GM12864 (cell line): ENCODE measurements at regions not wholly inside any gene's neighbourhood (a gene's known extent, or its start where the extent isn't known, plus 50 kb on each side); places are given as distances from the start of the nearest gene placed in this dataset.

ENCODE experiments used
- DNase-seq: peaks from one replicate; pipeline ENCODE4 v3.0.0-alpha.2; 2011; ENCODE audit warnings: low read depth
- H3K4me3 ChIP-seq: 2 replicates; pipeline ENCODE4 v1.5.1; 2011; ENCODE audit warnings: mild to moderate bottlenecking, low read depth, low read length, control low read depth
- TF ChIP-seq, protein P1 (sequence below): IDR thresholded peaks from 2 replicates; pipeline ENCODE4 v1.5.1; 2011; ENCODE audit warnings: low read depth, mild to moderate bottlenecking, moderate library complexity, low read length, control low read depth, inconsistent platforms; ENCODE audit errors: missing control alignments

DNA sequence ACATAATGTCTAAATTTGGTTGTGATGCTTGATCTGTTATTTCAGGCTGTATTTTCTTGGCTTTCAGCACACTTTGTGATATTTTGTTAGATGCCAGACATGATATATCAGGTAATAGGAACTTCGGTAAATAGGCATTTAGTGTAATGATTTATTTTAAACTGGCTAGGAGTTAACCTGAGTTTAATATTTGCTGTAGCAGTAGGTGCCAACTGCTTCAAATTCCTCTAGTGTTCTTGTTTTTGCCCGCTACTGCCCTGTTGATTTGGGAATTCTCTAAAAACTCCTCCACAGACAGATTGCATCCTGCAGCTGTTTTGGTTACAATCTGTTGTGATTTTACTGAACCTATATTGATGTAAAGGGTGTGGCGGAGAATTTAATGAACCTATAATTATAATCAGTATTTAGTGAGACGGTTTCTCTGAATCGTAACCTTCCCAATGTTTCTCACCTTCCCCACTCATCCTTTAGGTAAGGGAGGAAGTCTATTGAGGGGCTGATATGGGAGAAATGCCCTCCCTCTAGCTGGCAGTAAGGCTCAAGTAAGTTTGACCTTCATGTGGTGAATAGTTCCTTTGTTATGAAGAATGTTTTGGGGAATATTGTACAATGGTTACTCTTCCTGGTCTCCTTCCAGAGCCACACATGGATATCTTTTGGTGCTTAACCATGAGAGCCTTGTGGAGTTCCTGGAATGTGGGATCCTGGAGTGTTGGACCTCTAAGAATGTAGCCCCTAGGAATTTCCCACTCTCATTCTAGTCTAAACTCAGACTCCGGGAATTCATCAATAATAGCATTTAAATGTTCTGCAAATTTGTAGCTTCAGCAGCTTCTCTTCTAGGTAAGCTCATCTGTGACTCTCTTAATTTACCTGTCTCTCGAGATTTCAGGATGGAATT is 634.1 kb downstream of the FSCB start:
- TF ChIP-seq, protein P1, sequence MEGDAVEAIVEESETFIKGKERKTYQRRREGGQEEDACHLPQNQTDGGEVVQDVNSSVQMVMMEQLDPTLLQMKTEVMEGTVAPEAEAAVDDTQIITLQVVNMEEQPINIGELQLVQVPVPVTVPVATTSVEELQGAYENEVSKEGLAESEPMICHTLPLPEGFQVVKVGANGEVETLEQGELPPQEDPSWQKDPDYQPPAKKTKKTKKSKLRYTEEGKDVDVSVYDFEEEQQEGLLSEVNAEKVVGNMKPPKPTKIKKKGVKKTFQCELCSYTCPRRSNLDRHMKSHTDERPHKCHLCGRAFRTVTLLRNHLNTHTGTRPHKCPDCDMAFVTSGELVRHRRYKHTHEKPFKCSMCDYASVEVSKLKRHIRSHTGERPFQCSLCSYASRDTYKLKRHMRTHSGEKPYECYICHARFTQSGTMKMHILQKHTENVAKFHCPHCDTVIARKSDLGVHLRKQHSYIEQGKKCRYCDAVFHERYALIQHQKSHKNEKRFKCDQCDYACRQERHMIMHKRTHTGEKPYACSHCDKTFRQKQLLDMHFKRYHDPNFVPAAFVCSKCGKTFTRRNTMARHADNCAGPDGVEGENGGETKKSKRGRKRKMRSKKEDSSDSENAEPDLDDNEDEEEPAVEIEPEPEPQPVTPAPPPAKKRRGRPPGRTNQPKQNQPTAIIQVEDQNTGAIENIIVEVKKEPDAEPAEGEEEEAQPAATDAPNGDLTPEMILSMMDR, result no peak
- DNase-seq, result no peak
- H3K4me3 ChIP-seq, result no peak overlapping the region

DNA sequence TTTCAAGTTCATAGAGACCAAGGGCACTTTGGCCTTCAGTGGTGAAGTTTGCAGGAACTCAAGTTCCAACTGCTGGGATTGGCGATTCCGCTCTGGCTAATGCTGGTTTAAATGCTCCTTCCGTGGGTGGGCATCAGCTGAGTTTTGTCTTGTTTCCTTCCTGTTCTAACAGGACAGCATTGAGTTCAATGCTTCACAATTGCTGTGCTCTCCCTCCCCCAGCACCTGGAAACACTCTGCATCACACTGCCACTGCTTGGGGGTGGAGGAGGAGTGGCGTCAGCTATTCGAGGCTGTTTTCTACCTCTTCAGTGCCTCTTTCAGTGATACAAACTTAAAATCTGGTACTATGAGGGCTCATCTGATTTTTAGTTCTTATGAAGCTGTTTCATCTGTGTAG is 634.9 kb downstream of the FSCB start:
- no peak for DNase-seq
- TF ChIP-seq, protein P1, result no peak
- no peak overlapping the region for H3K4me3 ChIP-seq

DNA sequence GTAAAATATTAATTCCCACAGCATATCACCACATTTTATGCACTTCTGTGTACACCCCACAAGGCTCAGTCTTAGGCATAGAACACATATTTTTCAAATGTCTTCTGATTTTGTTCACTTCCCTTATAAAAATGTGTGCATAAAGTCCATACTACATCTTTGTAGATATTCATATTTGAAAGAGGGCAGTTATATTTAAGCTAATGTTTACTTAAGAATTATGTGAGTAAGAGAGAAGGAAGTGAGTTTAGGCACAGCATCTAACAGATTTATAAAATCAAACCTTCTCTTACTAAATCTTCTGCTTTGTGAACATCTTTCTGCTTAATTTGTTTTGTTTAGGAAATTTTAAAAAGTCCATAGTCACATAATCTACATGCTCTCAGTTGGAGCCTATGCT is 648.1 kb downstream of the FSCB start:
- no peak overlapping the region for H3K4me3 ChIP-seq
- DNase-seq, result no peak
- TF ChIP-seq, protein P1, result no peak

DNA sequence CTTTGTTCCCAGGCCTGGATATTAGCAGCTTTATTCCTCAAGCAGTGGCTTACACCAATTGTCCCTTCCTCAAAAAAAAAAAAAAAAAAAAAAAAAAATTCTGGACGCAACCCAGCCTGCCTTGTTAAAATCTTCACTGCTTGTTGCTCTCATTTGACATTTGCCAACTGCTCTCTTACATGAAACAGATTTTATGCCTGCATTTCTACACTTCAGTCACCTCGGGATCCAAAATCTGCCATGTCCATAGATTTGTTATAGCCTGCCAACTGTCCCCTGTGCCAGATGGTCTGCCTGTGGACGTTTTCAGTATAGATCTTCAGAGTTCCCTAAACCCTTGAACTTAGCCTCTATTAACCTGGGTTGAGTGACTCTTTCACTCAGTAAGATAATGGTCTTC is 651.5 kb downstream of the FSCB start:
- DNase-seq, result no peak
- no peak overlapping the region for H3K4me3 ChIP-seq
- TF ChIP-seq, protein P1, result no peak

DNA sequence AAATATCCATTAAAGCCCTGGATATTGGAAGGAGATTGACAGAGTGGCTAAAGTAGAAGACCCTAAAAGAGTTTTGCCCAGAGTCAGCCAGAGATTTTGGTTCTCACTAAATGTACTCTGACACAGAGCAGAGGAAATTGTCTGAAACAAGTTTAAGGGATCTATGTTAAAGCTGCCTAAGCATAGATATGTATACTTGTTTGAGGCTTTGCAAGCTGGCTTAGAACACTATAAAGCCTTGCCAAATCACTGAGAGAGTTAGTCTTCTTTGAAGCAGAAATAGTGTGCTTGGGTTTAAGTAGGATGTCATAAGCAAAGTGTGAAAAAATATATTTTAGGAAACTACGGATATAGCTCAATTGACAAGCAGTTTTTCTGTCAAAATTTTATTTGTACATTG is 653.5 kb downstream of the FSCB start:
- H3K4me3 ChIP-seq, result no peak overlapping the region
- DNase-seq, result no peak
- TF ChIP-seq, protein P1, result no peak

DNA sequence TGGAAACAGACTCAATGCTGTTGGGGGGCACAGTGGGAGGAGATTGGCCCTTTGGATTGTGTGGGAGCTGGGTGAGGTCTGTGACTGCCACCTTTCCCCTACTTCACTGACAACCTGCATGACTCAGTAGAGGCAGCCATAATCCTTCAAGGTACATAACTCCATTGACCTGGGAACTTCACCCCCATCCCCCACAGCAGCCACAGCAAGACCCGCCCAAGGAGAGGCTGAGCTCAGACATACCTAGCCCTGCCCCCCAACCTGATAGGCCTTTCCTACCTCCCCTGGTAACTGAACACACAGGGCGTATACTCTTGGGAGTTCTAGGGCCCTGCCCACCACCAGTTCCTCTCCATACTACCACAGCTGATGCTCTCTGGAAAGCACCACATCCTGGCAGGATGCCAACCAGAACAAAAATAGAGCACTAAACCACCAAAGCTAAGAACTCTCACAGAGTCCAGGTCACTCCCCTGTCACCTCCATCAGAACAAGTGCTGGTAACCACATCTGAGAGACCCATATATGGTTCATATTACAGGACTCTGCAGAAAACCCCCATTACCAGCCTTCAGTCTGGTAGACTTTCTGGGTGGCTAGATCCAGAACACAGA is 703.9 kb downstream of the FSCB start:
- TF ChIP-seq, protein P1, result no peak
- no peak for DNase-seq
- no peak overlapping the region for H3K4me3 ChIP-seq
